HEK293 (cell line): ENCODE measurements at regions not wholly inside any gene's neighbourhood (a gene's known extent, or its start where the extent isn't known, plus 50 kb on each side); places are given as distances from the start of the nearest gene placed in this dataset.

Source experiments
- CTCF ChIA-PET: fragments of 350-600 bp; formaldehyde crosslinking; extraction: SDS; loops from one replicate; lab custom pipeline; 2021; ENCODE audit warnings: antibody characterized with exemption; lab: Yijun Ruan, JAX
- POLR2A ChIA-PET: fragments of 300-600 bp; formaldehyde crosslinking; extraction: SDS; loops from one replicate; lab custom pipeline; 2020; ENCODE audit warnings: antibody characterized with exemption, inconsistent platforms; lab: Yijun Ruan, JAX
- H3K27ac ChIP-seq: fragments of 200-500 bp; sonication (Bioruptor generic); 2 replicates; pipeline ENCODE4 v1.5.1; 2014; ENCODE audit warnings: low read depth, low read length, control low read depth, inconsistent platforms; ENCODE audit errors: extremely low read depth
- H3K36me3 ChIP-seq, 2 experiments: fragments of 200-500 bp in 1 of 2; sonication (Bioruptor generic) in 1 of 2; 1 replicate in 1 of 2; 2 replicates in 1 of 2; pipeline ENCODE4 v1.5.1; 2014 to 2017; ENCODE audit warnings: inconsistent platforms in 2 of 2, low read length in 2 of 2; ENCODE audit not compliant: control insufficient read depth in 2 of 2, insufficient read depth in 1 of 2
- H3K4me1 ChIP-seq: fragments of 200-500 bp; sonication (Bioruptor generic); 2 replicates; pipeline ENCODE4 v1.5.1; 2014; ENCODE audit warnings: mild to moderate bottlenecking, low read length, inconsistent platforms; ENCODE audit not compliant: control insufficient read depth, insufficient read depth
- H3K4me3 ChIP-seq: 2 replicates; pipeline ENCODE4 v1.5.1; 2011; ENCODE audit warnings: low read depth, mild to moderate bottlenecking, control low read depth, low read length, moderate library complexity
- H3K9me3 ChIP-seq: fragments of 200-500 bp; sonication (Bioruptor generic); 2 replicates; pipeline ENCODE4 v1.5.1; 2014; ENCODE audit warnings: low read depth, low read length, inconsistent platforms; ENCODE audit not compliant: control insufficient read depth, insufficient read depth
- GLIS2 ChIP-seq: fragments of 450-650 bp; formaldehyde crosslinking; IDR thresholded peaks from 2 replicates; pipeline ENCODE4 v1.5.1; 2016; ENCODE audit warnings: missing biosample characterization, missing genetic modification characterization
- KLF1 ChIP-seq: fragments of 450-650 bp; formaldehyde crosslinking; IDR thresholded peaks from 2 replicates; pipeline ENCODE4 v1.5.1; 2016; ENCODE audit warnings: missing biosample characterization, missing genetic modification characterization
- KLF10 ChIP-seq: fragments of 450-650 bp; IDR thresholded peaks from 2 replicates; pipeline ENCODE4 v1.5.1; 2018; ENCODE audit warnings: missing biosample characterization, mild to moderate bottlenecking, missing genetic modification characterization
- OSR2 ChIP-seq: fragments of 450-650 bp; formaldehyde crosslinking; IDR thresholded peaks from 2 replicates; pipeline ENCODE4 v1.5.1; 2016; ENCODE audit warnings: missing biosample characterization, missing genetic modification characterization
- PATZ1 ChIP-seq: fragments of 450-650 bp; formaldehyde crosslinking; IDR thresholded peaks from 2 replicates; pipeline ENCODE4 v1.5.1; 2016; ENCODE audit warnings: missing biosample characterization, missing genetic modification characterization
- PRDM6 ChIP-seq: fragments of 450-650 bp; formaldehyde crosslinking; IDR thresholded peaks from 2 replicates; pipeline ENCODE4 v1.5.1; 2017; ENCODE audit warnings: missing biosample characterization, missing genetic modification characterization
- REPIN1 ChIP-seq: fragments of 450-650 bp; formaldehyde crosslinking; IDR thresholded peaks from 2 replicates; pipeline ENCODE4 v1.5.1; 2017; ENCODE audit warnings: missing biosample characterization, missing genetic modification characterization, low read depth
- SCRT2 ChIP-seq: fragments of 450-650 bp; formaldehyde crosslinking; IDR thresholded peaks from 2 replicates; pipeline ENCODE4 v1.5.1; 2016; ENCODE audit warnings: missing biosample characterization, missing genetic modification characterization
- ZBTB48 ChIP-seq: fragments of 450-650 bp; formaldehyde crosslinking; IDR thresholded peaks from 2 replicates; pipeline ENCODE4 v1.5.1; 2016; ENCODE audit warnings: missing biosample characterization, missing genetic modification characterization
- ZFP69B ChIP-seq: fragments of 450-650 bp; formaldehyde crosslinking; IDR thresholded peaks from 2 replicates; pipeline ENCODE4 v1.5.1; 2016; ENCODE audit warnings: missing biosample characterization, missing genetic modification characterization
- ZNF112 ChIP-seq: fragments of 450-650 bp; formaldehyde crosslinking; IDR thresholded peaks from 2 replicates; pipeline ENCODE4 v1.5.0; 2017; ENCODE audit warnings: missing biosample characterization, missing genetic modification characterization
- ZNF16 ChIP-seq: fragments of 450-650 bp; formaldehyde crosslinking; IDR thresholded peaks from 2 replicates; pipeline ENCODE4 v1.5.1; 2016; ENCODE audit warnings: low read depth, missing biosample characterization, missing genetic modification characterization
- ZNF169 ChIP-seq: fragments of 450-650 bp; formaldehyde crosslinking; IDR thresholded peaks from 2 replicates; pipeline ENCODE4 v1.5.1; 2016; ENCODE audit warnings: missing biosample characterization, missing genetic modification characterization
- ZNF2 ChIP-seq: fragments of 450-650 bp; formaldehyde crosslinking; IDR thresholded peaks from 2 replicates; pipeline ENCODE4 v1.5.1; 2016; ENCODE audit warnings: missing biosample characterization, missing genetic modification characterization
- ZNF202 ChIP-seq: fragments of 450-650 bp; formaldehyde crosslinking; IDR thresholded peaks from 2 replicates; pipeline ENCODE4 v1.5.1; 2016; ENCODE audit warnings: missing biosample characterization, missing genetic modification characterization, borderline replicate concordance
- ZNF341 ChIP-seq: fragments of 450-650 bp; formaldehyde crosslinking; IDR thresholded peaks from 2 replicates; pipeline ENCODE4; 2016; ENCODE audit warnings: low read depth, missing biosample characterization, missing genetic modification characterization
- ZNF350 ChIP-seq: fragments of 450-650 bp; formaldehyde crosslinking; IDR thresholded peaks from 2 replicates; pipeline ENCODE4 v1.5.0; 2017; ENCODE audit warnings: missing biosample characterization, mild to moderate bottlenecking, missing genetic modification characterization
- ZNF560 ChIP-seq: fragments of 450-650 bp; formaldehyde crosslinking; IDR thresholded peaks from 2 replicates; pipeline ENCODE4 v1.5.1; 2017; ENCODE audit warnings: missing biosample characterization, missing genetic modification characterization, borderline replicate concordance
- ZNF600 ChIP-seq: fragments of 450-650 bp; formaldehyde crosslinking; IDR thresholded peaks from 2 replicates; pipeline ENCODE4 v1.5.1; 2016; ENCODE audit warnings: missing biosample characterization, missing genetic modification characterization
- ZNF621 ChIP-seq: fragments of 450-650 bp; formaldehyde crosslinking; IDR thresholded peaks from 2 replicates; pipeline ENCODE4 v1.5.1; 2017; ENCODE audit warnings: missing biosample characterization, missing genetic modification characterization
- ZNF768 ChIP-seq: fragments of 450-650 bp; formaldehyde crosslinking; IDR thresholded peaks from 2 replicates; pipeline ENCODE4 v1.5.1; 2018; ENCODE audit warnings: missing biosample characterization, mild to moderate bottlenecking, missing genetic modification characterization
- ZNF785 ChIP-seq: fragments of 450-650 bp; formaldehyde crosslinking; IDR thresholded peaks from 2 replicates; pipeline ENCODE4 v1.5.1; 2016; ENCODE audit warnings: missing biosample characterization, missing genetic modification characterization
- ZSCAN5A ChIP-seq: fragments of 450-650 bp; formaldehyde crosslinking; IDR thresholded peaks from 2 replicates; pipeline ENCODE4 v1.5.1; 2016; ENCODE audit warnings: missing biosample characterization, missing genetic modification characterization
- TF ChIP-seq, protein P1 (sequence below): fragments of 450-650 bp; formaldehyde crosslinking; IDR thresholded peaks from 2 replicates; pipeline ENCODE4 v1.5.1; 2016; ENCODE audit warnings: missing biosample characterization, missing genetic modification characterization
- TF ChIP-seq, protein P2 (sequence below): fragments of 450-650 bp; formaldehyde crosslinking; IDR thresholded peaks from 2 replicates; pipeline ENCODE4 v1.5.1; 2016; ENCODE audit warnings: missing biosample characterization, missing genetic modification characterization

- TF ChIP-seq ZNF2 (tag by site-specific recombination) (no peak), ZNF768 (no peak), ZNF341 (tag by site-specific recombination) (no peak)
Observed at GRCh38 chr2:41595240-41595639, 452.6 kb upstream of the PKDCC start (continued).

DNA sequence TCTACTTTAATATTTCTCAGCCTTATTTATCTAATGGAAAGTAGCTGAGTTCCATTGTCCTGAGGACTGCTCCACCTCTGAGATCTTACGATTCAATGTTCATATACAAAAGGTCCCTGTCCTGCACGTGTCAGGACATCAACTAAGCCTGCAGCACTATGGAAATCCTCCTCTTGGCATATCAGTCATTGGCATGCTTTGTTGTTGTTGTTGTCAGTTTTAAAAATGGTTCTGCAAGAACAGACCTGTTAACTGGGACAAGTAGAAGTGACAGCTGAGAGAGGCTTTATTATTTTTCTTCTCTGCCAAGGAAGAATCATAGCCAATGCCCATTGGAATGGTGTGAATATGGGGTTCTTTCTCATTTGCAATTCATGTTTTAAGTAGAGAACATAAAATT lies 450.1 kb upstream of the PKDCC start:
- no peak overlapping the region for H3K27ac ChIP-seq
- H3K4me3 ChIP-seq, result no peak overlapping the region
- no peaks in the 10 kb centered on the region for H3K36me3 ChIP-seq
- no peaks in the 10 kb centered on the region for H3K4me1 ChIP-seq
- POLR2A ChIA-PET, result no interaction called here
- no peak for TF ChIP-seq ZNF560
- no peak for TF ChIP-seq ZSCAN5A (tag by site-specific recombination)
- TF ChIP-seq SCRT2, result no peak
- H3K9me3 ChIP-seq, result no peaks in the 10 kb centered on the region
- CTCF ChIA-PET, result no interaction called here

- CTCF ChIA-PET, result no interaction called here
- Histone ChIP-seq H3K4me3 (no peak overlapping the region), H3K36me3 (no peaks in the 10 kb centered on the region), H3K27ac (no peak overlapping the region), H3K4me1 (no peaks in the 10 kb centered on the region), H3K9me3 (no peaks in the 10 kb centered on the region)
- TF ChIP-seq ZFP69B, result no peak
- TF ChIP-seq ZNF785 (tag by site-specific recombination), result no peak
- TF ChIP-seq ZNF768, result no peak
- no peak for TF ChIP-seq KLF10 (tag by site-specific recombination)
- TF ChIP-seq ZNF16 (tag by site-specific recombination), result no peak
- no peak for TF ChIP-seq ZNF169
- no peak for TF ChIP-seq ZNF350
- TF ChIP-seq KLF1 (tag by site-specific recombination), result no peak
- POLR2A ChIA-PET, result no interaction called here
Observed at GRCh38 chr2:41598161-41598894, 449.5 kb upstream of the PKDCC start.

GRCh38 chr2:41600460-41600859 lies 447.4 kb upstream of the PKDCC start:
- H3K27ac ChIP-seq, result no peak overlapping the region
- H3K4me3 ChIP-seq, result no peak overlapping the region
- POLR2A ChIA-PET, result no interaction called here
- H3K4me1 ChIP-seq, result no peaks in the 10 kb centered on the region
- CTCF ChIA-PET, result no interaction called here
- no peaks in the 10 kb centered on the region for H3K36me3 ChIP-seq
- H3K9me3 ChIP-seq, result no peaks in the 10 kb centered on the region
- TF ChIP-seq, protein P1, sequence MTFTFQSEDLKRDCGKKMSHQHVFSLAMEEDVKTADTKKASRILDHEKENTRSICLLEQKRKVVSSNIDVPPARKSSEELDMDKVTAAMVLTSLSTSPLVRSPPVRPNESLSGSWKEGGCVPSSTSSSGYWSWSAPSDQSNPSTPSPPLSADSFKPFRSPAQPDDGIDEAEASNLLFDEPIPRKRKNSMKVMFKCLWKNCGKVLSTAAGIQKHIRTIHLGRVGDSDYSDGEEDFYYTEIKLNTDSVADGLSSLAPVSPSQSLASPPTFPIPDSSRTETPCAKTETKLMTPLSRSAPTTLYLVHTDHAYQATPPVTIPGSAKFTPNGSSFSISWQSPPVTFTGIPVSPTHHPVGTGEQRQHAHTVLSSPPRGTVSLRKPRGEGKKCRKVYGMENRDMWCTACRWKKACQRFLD (tag by site-specific recombination), result no peak
- TF ChIP-seq ZNF202 (tag by site-specific recombination) (no peak), ZNF600 (tag by site-specific recombination) (no peak), OSR2 (tag by site-specific recombination) (no peak), PRDM6 (tag by site-specific recombination) (no peak), ZBTB48 (tag by site-specific recombination) (no peak), GLIS2 (no peak), SCRT2 (no peak), PATZ1 (no peak), ZNF112 (tag by site-specific recombination) (no peak), ZNF768 (no peak), REPIN1 (no peak), ZNF621 (tag by site-specific recombination) (no peak)
- TF ChIP-seq, protein P2, sequence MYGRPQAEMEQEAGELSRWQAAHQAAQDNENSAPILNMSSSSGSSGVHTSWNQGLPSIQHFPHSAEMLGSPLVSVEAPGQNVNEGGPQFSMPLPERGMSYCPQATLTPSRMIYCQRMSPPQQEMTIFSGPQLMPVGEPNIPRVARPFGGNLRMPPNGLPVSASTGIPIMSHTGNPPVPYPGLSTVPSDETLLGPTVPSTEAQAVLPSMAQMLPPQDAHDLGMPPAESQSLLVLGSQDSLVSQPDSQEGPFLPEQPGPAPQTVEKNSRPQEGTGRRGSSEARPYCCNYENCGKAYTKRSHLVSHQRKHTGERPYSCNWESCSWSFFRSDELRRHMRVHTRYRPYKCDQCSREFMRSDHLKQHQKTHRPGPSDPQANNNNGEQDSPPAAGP (tag by site-specific recombination), result no peak
